Activated CD8-positive, alpha-beta T cell treated with anti-CD3 and anti-CD28 coated beads for 36 hours (primary cell): ENCODE measurements at regions not wholly inside any gene's neighbourhood (a gene's known extent, or its start where the extent isn't known, plus 50 kb on each side); places are given as distances from the start of the nearest gene placed in this dataset.

Experiments used
- ATAC-seq: fragments of 200-7000 bp; cut with Tn5 transposase; one replicate; pipeline ENCODE4 v1.10.0; 2021; ENCODE audit warnings: mild to moderate bottlenecking, moderate library complexity
- CTCF ChIA-PET: fragments of 350-600 bp; sonication (Branson Sonifier 250); formaldehyde crosslinking; loops from one replicate; lab custom pipeline; 2021; ENCODE audit warnings: antibody characterized with exemption; lab: Charles Lee
- POLR2A ChIA-PET: fragments of 350-600 bp; sonication (Branson Sonifier 250); formaldehyde crosslinking; loops from one replicate; lab custom pipeline; 2021; ENCODE audit warnings: antibody characterized with exemption; lab: Charles Lee
- DNase-seq: peaks from one replicate; pipeline ENCODE4 v3.0.0-alpha.2; 2020
- H3K27ac Mint-ChIP-seq: one replicate; pipeline ENCODE4 v1.8.0; 2021; ENCODE audit warnings: mild to moderate bottlenecking, mixed read lengths
- H3K27me3 Mint-ChIP-seq: one replicate; pipeline ENCODE4 v1.8.0; 2021; ENCODE audit warnings: mixed read lengths
- H3K36me3 Mint-ChIP-seq: one replicate; pipeline ENCODE4 v1.8.0; 2021; ENCODE audit warnings: low read depth, mixed read lengths
- H3K4me1 Mint-ChIP-seq: one replicate; pipeline ENCODE4 v1.8.0; 2021; ENCODE audit warnings: low read depth, mixed read lengths
- H3K4me3 Mint-ChIP-seq: one replicate; pipeline ENCODE4 v1.8.0; 2021; ENCODE audit warnings: mild to moderate bottlenecking, moderate library complexity, mixed read lengths
- H3K9me3 Mint-ChIP-seq: one replicate; pipeline ENCODE4 v1.8.0; 2021; ENCODE audit warnings: mixed read lengths
- intact Hi-C: fragments of 100-400 bp; cut with micrococcal nuclease; formaldehyde crosslinking; loops from one replicate; pipeline ENCODE4 v1.10.0; 2022
- TF ChIP-seq, protein P1 (sequence below): fragments of 200-600 bp; IDR thresholded peaks from one replicate; pipeline ENCODE4 v1.8.0; 2022; ENCODE audit warnings: antibody characterized with exemption, mild to moderate bottlenecking

- Mint-ChIP-seq H3K9me3 (no peaks in the 10 kb centered on the region), H3K27ac (no peak overlapping the region), H3K4me1 (no peaks in the 10 kb centered on the region), H3K27me3 (no peaks in the 10 kb centered on the region), H3K36me3 (no peaks in the 10 kb centered on the region), H3K4me3 (no peak overlapping the region)
- no peak for ATAC-seq
- ChIA-PET POLR2A (no interaction called here), CTCF (no interaction called here)
- intact Hi-C loops = no loop called here
- DNase-seq = no peak
- TF ChIP-seq, protein P1, sequence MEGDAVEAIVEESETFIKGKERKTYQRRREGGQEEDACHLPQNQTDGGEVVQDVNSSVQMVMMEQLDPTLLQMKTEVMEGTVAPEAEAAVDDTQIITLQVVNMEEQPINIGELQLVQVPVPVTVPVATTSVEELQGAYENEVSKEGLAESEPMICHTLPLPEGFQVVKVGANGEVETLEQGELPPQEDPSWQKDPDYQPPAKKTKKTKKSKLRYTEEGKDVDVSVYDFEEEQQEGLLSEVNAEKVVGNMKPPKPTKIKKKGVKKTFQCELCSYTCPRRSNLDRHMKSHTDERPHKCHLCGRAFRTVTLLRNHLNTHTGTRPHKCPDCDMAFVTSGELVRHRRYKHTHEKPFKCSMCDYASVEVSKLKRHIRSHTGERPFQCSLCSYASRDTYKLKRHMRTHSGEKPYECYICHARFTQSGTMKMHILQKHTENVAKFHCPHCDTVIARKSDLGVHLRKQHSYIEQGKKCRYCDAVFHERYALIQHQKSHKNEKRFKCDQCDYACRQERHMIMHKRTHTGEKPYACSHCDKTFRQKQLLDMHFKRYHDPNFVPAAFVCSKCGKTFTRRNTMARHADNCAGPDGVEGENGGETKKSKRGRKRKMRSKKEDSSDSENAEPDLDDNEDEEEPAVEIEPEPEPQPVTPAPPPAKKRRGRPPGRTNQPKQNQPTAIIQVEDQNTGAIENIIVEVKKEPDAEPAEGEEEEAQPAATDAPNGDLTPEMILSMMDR = no peak
Observed at GRCh38 chr11:101810546-101810945, 104.3 kb upstream of the CEP126 start.

DNA sequence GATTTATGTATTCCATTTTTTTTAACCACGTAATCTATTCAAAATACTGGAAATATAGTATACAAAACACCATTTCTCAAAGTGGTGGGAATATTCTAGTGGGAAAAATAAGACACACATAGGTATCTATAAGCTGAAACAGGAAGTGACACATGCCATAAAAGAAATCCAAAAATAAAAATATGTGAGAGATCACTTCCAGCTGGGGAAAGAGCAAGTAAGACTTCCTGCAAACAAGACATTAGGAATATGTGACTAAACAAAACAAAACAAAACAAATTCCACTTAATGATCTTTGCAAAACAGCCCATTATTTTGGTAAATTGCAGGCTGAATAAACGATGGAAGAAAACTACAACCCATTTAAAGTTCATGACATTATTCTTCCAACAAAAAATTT lies 107.3 kb upstream of the CEP126 start:
- no peaks in the 10 kb centered on the region for H3K27me3 Mint-ChIP-seq
- ATAC-seq = no peak
- no peak for DNase-seq
- intact Hi-C loops = no loop called here
- H3K36me3 Mint-ChIP-seq = no peaks in the 10 kb centered on the region
- CTCF ChIA-PET = interaction anchor here (1.7 kb wide), 1 partner anchor 54 kb away, joined by 6 read pairs; no protein-coding TSS in a partner anchor
- H3K9me3 Mint-ChIP-seq = no peaks in the 10 kb centered on the region
- POLR2A ChIA-PET = interaction anchor here (0.8 kb wide), 1 partner anchor 13 kb away, joined by 3 read pairs; no protein-coding TSS in a partner anchor
- no peaks in the 10 kb centered on the region for H3K4me1 Mint-ChIP-seq
- no peak overlapping the region for H3K4me3 Mint-ChIP-seq
- TF ChIP-seq, protein P1 = no peak
- H3K27ac Mint-ChIP-seq = no peak overlapping the region

- Mint-ChIP-seq H3K27ac (no peak overlapping the region), H3K4me1 (no peaks in the 10 kb centered on the region), H3K27me3 (no peaks in the 10 kb centered on the region), H3K4me3 (no peak overlapping the region), H3K9me3 (no peaks in the 10 kb centered on the region), H3K36me3 (no peaks in the 10 kb centered on the region)
- POLR2A ChIA-PET = no interaction called here
- DNase-seq (no peak), ATAC-seq (no peak)
- TF ChIP-seq, protein P1 = no peak
- CTCF ChIA-PET = no interaction called here
- intact Hi-C loops = no loop called here
Observed at GRCh38 chr11:101803651-101804050, 111.2 kb upstream of the CEP126 start.

GRCh38 chr11:101797335-101797734 lies 117.5 kb upstream of the CEP126 start:
- TF ChIP-seq, protein P1 = no peak
- no peaks in the 10 kb centered on the region for H3K9me3 Mint-ChIP-seq
- no peak overlapping the region for H3K4me3 Mint-ChIP-seq
- ATAC-seq = no peak
- POLR2A ChIA-PET = no interaction called here
- H3K27ac Mint-ChIP-seq = no peak overlapping the region
- H3K36me3 Mint-ChIP-seq = no peaks in the 10 kb centered on the region
- intact Hi-C loops = no loop called here
- H3K27me3 Mint-ChIP-seq = no peaks in the 10 kb centered on the region
- no peaks in the 10 kb centered on the region for H3K4me1 Mint-ChIP-seq
- DNase-seq = no peak
- CTCF ChIA-PET = no interaction called here

DNA sequence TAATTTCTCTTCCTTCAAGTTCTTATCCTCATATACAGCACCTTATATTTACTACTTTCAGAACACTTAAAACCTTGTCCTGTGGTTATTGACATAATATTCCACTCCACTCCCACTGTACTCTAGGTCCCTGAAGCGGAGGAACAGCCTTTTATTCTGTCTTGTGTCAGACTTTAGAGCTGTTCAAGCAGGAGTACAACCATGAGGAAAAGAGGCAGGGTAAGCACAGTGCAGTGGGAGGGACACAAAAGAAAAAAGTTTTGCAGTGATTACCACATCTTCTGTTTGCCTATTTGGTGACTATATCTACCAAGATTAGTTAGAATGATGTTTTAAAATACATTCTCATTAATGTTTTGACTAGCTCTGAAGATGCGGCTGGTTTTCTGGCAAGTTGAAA lies 122.0 kb upstream of the CEP126 start:
- no peaks in the 10 kb centered on the region for H3K4me1 Mint-ChIP-seq
- ChIA-PET CTCF (no interaction called here), POLR2A (no interaction called here)
- DNase-seq = no peak
- H3K27me3 Mint-ChIP-seq = no peaks in the 10 kb centered on the region
- TF ChIP-seq, protein P1 = no peak
- intact Hi-C loops = no loop called here
- no peaks in the 10 kb centered on the region for H3K36me3 Mint-ChIP-seq
- no peak overlapping the region for H3K4me3 Mint-ChIP-seq
- H3K27ac Mint-ChIP-seq = no peak overlapping the region
- H3K9me3 Mint-ChIP-seq = no peaks in the 10 kb centered on the region
- ATAC-seq = no peak
